CD8-positive, alpha-beta memory T cell (primary cell): ENCODE measurements at regions not wholly inside any gene's neighbourhood (a gene's known extent, or its start where the extent isn't known, plus 50 kb on each side); places are given as distances from the start of the nearest gene placed in this dataset.

Source experiments
- CTCF ChIA-PET: fragments of 350-600 bp; sonication (Branson Sonifier 250); formaldehyde crosslinking; loops from one replicate; lab custom pipeline; 2021; ENCODE audit warnings: antibody characterized with exemption; lab: Charles Lee
- POLR2A ChIA-PET: fragments of 350-600 bp; sonication (Branson Sonifier 250); formaldehyde crosslinking; loops from one replicate; lab custom pipeline; 2021; ENCODE audit warnings: antibody characterized with exemption; lab: Charles Lee
- DNase-seq, 5 donors: peaks; one replicate each; pipeline versions ENCODE4 v3.0.0 to v3.0.0-alpha.2; 2020 to 2022; ENCODE audit warnings: mixed read lengths in 1 of 5
- H3K27ac ChIP-seq: one replicate; pipeline ENCODE4 v1.7.0; 2013; ENCODE audit warnings: low read depth, mild to moderate bottlenecking, low read length, moderate library complexity
- H3K27me3 ChIP-seq: 2 replicates; pipeline ENCODE4 v1.7.0; 2013; ENCODE audit warnings: low read length, mild to moderate bottlenecking; ENCODE audit not compliant: insufficient read depth, poor library complexity, severe bottlenecking
- H3K36me3 ChIP-seq: 2 replicates; pipeline ENCODE4 v1.7.0; 2013; ENCODE audit warnings: mild to moderate bottlenecking, low read length, moderate library complexity; ENCODE audit not compliant: insufficient read depth
- H3K4me1 ChIP-seq: 2 replicates; pipeline ENCODE4 v1.7.0; 2013; ENCODE audit warnings: mild to moderate bottlenecking, low read length, moderate library complexity; ENCODE audit not compliant: insufficient read depth
- H3K4me3 ChIP-seq: 2 replicates; pipeline ENCODE4 v1.7.0; 2013; ENCODE audit warnings: mild to moderate bottlenecking, low read length
- H3K9me3 ChIP-seq: 2 replicates; pipeline ENCODE4 v1.7.0; 2013; ENCODE audit warnings: mild to moderate bottlenecking, low read length
- H3K27ac Mint-ChIP-seq, 8 donors: one replicate each; pipeline ENCODE4 v1.8.0; 2020 to 2021; ENCODE audit warnings: mixed read lengths in 8 of 8, mild to moderate bottlenecking in 6 of 8, inconsistent platforms in 3 of 8, moderate library complexity in 3 of 8
- H3K27me3 Mint-ChIP-seq, 2 donors: one replicate each; pipeline ENCODE4 v1.8.0; 2020 to 2021; ENCODE audit warnings: mixed read lengths in 2 of 2, mild to moderate bottlenecking in 1 of 2, moderate library complexity in 1 of 2
- H3K36me3 Mint-ChIP-seq, 3 donors: one replicate each; pipeline ENCODE4 v1.8.0; 2020 to 2021; ENCODE audit warnings: mixed read lengths in 3 of 3, inconsistent platforms in 1 of 3, mild to moderate bottlenecking in 1 of 3
- H3K4me1 Mint-ChIP-seq, 3 donors: one replicate each; pipeline ENCODE4 v1.8.0; 2020 to 2021; ENCODE audit warnings: mixed read lengths in 3 of 3, inconsistent platforms in 1 of 3, mild to moderate bottlenecking in 1 of 3
- H3K4me3 Mint-ChIP-seq, 7 donors: one replicate each; pipeline ENCODE4 v1.8.0; 2020 to 2021; ENCODE audit warnings: mixed read lengths in 7 of 7, mild to moderate bottlenecking in 6 of 7, moderate library complexity in 4 of 7, inconsistent platforms in 2 of 7
- H3K9me3 Mint-ChIP-seq, 5 donors: one replicate each; pipeline ENCODE4 v1.8.0; 2020 to 2022; ENCODE audit warnings: mixed read lengths in 5 of 5, mild to moderate bottlenecking in 3 of 5, moderate library complexity in 2 of 5, inconsistent platforms in 1 of 5

DNA sequence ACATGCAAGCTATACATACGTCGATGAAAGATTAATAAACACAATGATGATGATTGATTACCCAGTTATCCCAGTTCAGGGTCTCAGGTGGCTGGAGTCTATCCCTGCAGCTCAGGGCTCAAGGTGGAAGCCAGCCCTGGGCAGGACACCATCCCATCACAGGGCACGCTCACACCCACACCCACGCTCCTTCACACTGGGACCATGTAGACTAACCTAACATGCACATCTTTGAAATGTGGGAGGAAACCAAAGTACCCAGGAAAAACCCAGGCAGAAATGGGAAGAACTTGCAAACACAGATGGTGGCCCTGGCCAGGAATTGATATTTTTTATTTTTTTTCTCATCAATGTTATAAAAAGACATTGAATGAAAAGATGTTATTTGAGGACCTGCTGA lies 151.4 kb upstream of the MCTP2 start:
- DNase-seq = no peak
- Mint-ChIP-seq H3K27ac (peak overlapping the region in 1 of 8 donors; percentile 58), H3K36me3 (no peaks in the 10 kb centered on the region), H3K4me3 (no peak overlapping the region), H3K9me3 (no peaks in the 10 kb centered on the region), H3K27me3 (peaks cover 4 to 14% of the 10 kb centered on the region in 2 donors), H3K4me1 (peaks cover 0 to 12% (median 0%) of the 10 kb centered on the region in 3 donors)
- Histone ChIP-seq H3K27ac (no peak overlapping the region), H3K36me3 (no peaks in the 10 kb centered on the region), H3K9me3 (no peaks in the 10 kb centered on the region), H3K27me3 (no peaks in the 10 kb centered on the region), H3K4me3 (no peak overlapping the region), H3K4me1 (no peaks in the 10 kb centered on the region)
- ChIA-PET POLR2A (no interaction called here), CTCF (no interaction called here)

DNA sequence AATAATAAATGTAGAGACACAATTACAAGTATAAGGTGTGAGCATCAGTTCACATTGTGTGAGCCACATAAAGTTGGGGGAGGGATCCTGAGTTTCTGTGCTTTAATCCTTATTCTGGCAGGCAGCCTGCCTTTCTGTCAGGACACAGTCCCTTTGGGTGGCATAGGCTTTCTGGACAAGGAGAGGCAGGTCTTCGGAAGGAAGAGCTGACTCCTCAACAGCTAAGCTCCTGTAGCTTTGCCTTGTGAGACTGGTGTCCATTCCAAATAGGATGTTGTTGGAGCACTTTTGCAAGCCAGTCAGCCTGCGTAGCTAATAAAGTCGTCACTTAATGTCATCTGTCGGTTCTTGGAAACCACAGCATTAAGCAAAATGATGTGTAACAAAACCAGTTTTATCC lies 151.9 kb upstream of the MCTP2 start:
- H3K4me1 ChIP-seq = no peaks in the 10 kb centered on the region
- H3K4me1 Mint-ChIP-seq = peaks cover 0 to 12% (median 0%) of the 10 kb centered on the region in 3 donors
- H3K4me3 Mint-ChIP-seq = no peak overlapping the region
- ChIA-PET CTCF (no interaction called here), POLR2A (no interaction called here)
- no peaks in the 10 kb centered on the region for H3K36me3 Mint-ChIP-seq
- H3K9me3 Mint-ChIP-seq = no peaks in the 10 kb centered on the region
- H3K4me3 ChIP-seq = no peak overlapping the region
- H3K36me3 ChIP-seq = no peaks in the 10 kb centered on the region
- peaks cover 4 to 14% of the 10 kb centered on the region in 2 donors for H3K27me3 Mint-ChIP-seq
- no peaks in the 10 kb centered on the region for H3K9me3 ChIP-seq
- no peak overlapping the region for H3K27ac ChIP-seq
- DNase-seq = no peak
- H3K27me3 ChIP-seq = no peaks in the 10 kb centered on the region
- H3K27ac Mint-ChIP-seq = no peak overlapping the region

DNA sequence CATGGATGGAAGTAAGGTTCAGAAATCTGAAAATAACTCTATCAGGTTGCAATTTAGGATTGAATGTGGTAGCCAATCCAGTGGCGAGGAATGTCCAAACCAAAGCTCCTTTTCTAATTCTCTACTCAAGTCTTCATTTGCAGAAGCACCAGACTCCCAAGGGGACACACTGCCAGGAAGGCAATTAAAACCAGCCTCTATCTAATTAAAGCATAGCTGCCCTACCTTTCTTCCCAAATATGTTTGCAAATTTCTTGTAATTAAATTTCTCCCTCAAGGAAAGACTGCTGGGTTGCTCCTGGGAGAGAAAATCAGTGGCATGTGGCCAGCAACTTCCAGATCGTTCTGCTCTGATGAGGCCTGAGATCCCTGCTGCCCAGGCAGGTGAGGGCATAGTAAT lies 153.4 kb upstream of the MCTP2 start:
- H3K36me3 ChIP-seq = no peaks in the 10 kb centered on the region
- no peaks in the 10 kb centered on the region for H3K9me3 Mint-ChIP-seq
- H3K9me3 ChIP-seq = no peaks in the 10 kb centered on the region
- no peak overlapping the region for H3K27ac Mint-ChIP-seq
- no peak overlapping the region for H3K4me3 ChIP-seq
- DNase-seq = no peak
- H3K4me1 Mint-ChIP-seq = peaks cover 0 to 12% (median 0%) of the 10 kb centered on the region in 3 donors
- peaks cover 3 to 6% of the 10 kb centered on the region in 2 donors for H3K27me3 Mint-ChIP-seq
- no peaks in the 10 kb centered on the region for H3K27me3 ChIP-seq
- no peak overlapping the region for H3K4me3 Mint-ChIP-seq
- no peaks in the 10 kb centered on the region for H3K4me1 ChIP-seq
- no peak overlapping the region for H3K27ac ChIP-seq
- ChIA-PET CTCF (no interaction called here), POLR2A (no interaction called here)
- H3K36me3 Mint-ChIP-seq = no peaks in the 10 kb centered on the region

DNA sequence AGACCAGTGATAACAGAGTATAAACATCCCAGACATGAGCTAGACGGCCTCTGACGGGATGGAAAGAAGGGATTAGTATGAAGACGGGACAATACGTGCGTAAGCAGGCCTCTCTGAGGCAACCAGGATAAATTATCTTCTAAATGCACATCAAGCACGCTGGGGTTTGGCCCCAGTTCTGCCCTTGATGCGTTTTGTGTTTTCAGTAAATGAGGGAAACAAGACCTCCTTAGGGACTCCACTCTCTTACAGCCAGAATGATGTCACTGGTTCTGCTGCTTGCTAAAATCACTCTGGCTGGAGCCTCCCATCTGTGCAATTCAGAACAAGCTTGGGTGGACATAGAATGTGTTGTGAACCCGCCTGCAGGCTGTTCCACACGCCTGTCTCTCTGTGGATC lies 156.0 kb upstream of the MCTP2 start:
- H3K27me3 Mint-ChIP-seq = peaks cover 5 to 17% of the 10 kb centered on the region in 2 donors
- Histone ChIP-seq H3K4me3 (no peak overlapping the region), H3K4me1 (no peaks in the 10 kb centered on the region), H3K27ac (no peak overlapping the region), H3K9me3 (no peaks in the 10 kb centered on the region), H3K36me3 (no peaks in the 10 kb centered on the region), H3K27me3 (no peaks in the 10 kb centered on the region)
- peak overlapping the region in 1 of 8 donors; percentile 16 for H3K27ac Mint-ChIP-seq
- DNase-seq = no peak
- no peaks in the 10 kb centered on the region for H3K9me3 Mint-ChIP-seq
- ChIA-PET POLR2A (no interaction called here), CTCF (no interaction called here)
- no peak overlapping the region for H3K4me3 Mint-ChIP-seq
- H3K36me3 Mint-ChIP-seq = no peaks in the 10 kb centered on the region
- H3K4me1 Mint-ChIP-seq = peaks cover 0 to 6% (median 0%) of the 10 kb centered on the region in 3 donors

DNA sequence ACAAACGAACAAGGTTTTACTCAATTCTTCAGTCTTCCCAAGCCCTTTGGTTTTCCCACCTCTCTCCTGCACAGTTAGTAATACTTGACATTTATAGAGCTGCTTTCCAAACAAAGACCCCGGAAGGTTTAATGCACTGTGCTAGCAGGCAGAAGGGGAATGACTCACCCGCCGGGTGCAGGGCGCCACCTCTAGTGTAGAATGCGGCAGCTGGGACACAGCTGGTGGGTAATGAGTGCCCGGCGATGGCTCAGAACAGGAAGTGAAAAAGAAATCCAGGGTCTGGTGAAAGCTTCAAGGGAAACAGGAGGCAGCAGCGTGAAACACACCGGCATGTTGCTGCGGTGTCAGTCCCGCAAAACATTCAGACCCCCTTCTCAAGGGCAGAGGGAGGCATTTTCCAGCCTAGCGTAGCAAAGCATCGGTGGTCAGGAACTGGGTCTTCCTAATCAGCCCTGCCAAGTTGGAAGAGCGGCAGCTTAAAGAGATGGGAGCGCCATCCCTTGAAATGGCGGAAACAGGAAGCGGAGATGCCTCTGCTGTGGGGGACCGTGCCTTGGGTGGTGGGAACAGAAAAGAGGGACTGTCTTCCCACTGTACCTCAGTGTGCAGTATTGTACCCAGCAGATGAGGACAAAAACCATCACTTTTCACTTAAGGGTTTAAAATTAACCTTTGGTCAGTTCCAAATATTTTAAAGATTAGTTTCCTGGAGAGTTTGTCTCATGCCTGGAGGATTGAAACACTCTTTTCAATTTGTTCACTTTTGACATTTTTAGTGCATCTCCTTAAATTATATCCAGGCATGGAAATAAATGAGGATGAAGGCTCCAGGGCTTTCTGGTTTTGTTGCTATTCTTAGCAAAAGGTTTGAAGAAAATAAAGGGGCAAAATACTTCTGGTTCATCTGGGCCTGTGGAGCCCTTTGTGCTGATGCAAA lies 160.7 kb upstream of the MCTP2 start:
- ChIA-PET POLR2A (no interaction called here), CTCF (no interaction called here)
- no peak overlapping the region for H3K27ac Mint-ChIP-seq
- peaks cover 0 to 5% (median 3%) of the 10 kb centered on the region in 5 donors for H3K9me3 Mint-ChIP-seq
- no peak for DNase-seq
- H3K36me3 Mint-ChIP-seq = no peaks in the 10 kb centered on the region
- H3K4me3 Mint-ChIP-seq = no peak overlapping the region
- Histone ChIP-seq H3K4me1 (no peaks in the 10 kb centered on the region), H3K4me3 (no peak overlapping the region), H3K9me3 (no peaks in the 10 kb centered on the region), H3K27ac (no peak overlapping the region), H3K36me3 (no peaks in the 10 kb centered on the region), H3K27me3 (no peaks in the 10 kb centered on the region)
- peaks cover 6 to 23% of the 10 kb centered on the region in 2 donors for H3K27me3 Mint-ChIP-seq
- no peaks in the 10 kb centered on the region for H3K4me1 Mint-ChIP-seq

DNA sequence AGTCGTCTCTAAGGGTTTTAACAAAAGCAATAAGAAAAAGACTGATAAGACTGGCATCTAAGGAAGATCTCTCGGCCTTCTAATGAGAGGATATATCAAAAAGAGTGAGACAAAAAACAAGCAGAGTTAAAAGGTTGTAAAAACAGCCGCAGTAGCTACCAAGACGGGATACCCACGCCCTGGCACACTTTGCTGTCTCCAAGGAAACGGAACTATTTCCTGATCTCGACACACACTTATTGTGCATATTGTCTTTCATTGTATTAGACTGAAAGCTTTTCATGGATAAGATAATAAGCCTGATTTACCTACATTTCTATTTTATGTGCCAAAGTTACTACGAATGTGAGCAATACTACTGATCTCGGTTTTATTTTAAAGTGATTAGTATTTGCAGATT lies 161.5 kb upstream of the MCTP2 start:
- H3K36me3 Mint-ChIP-seq = no peaks in the 10 kb centered on the region
- H3K9me3 ChIP-seq = no peaks in the 10 kb centered on the region
- ChIA-PET POLR2A (no interaction called here), CTCF (no interaction called here)
- H3K36me3 ChIP-seq = no peaks in the 10 kb centered on the region
- no peak overlapping the region for H3K27ac ChIP-seq
- no peak overlapping the region for H3K4me3 ChIP-seq
- no peak overlapping the region for H3K27ac Mint-ChIP-seq
- DNase-seq = no peak
- H3K4me3 Mint-ChIP-seq = no peak overlapping the region
- H3K27me3 Mint-ChIP-seq = peaks cover 8 to 23% of the 10 kb centered on the region in 2 donors
- H3K27me3 ChIP-seq = no peaks in the 10 kb centered on the region
- H3K9me3 Mint-ChIP-seq = peaks cover 0 to 5% (median 3%) of the 10 kb centered on the region in 5 donors
- no peaks in the 10 kb centered on the region for H3K4me1 Mint-ChIP-seq
- H3K4me1 ChIP-seq = no peaks in the 10 kb centered on the region

DNA sequence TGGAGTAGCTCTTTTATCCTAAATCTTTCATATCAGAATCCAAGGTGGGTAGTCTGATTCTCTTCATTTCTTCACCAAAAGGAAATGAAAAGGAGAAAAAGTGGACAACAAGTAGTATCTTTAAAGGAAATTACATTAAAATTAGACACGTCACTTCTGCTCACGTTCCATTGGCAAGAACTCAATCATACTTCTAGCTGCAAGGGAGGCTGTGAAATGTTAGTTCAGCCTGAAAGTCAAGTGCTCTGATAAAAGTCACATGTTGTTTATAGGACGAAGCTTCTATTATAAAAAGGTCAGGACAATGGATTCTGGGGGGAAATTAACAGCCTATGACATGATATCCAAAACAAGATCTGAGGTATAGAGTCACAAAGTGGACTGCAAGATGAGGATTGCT lies 164.6 kb upstream of the MCTP2 start:
- Mint-ChIP-seq H3K4me1 (no peaks in the 10 kb centered on the region), H3K36me3 (peaks cover 0 to 3% (median 0%) of the 10 kb centered on the region in 3 donors), H3K9me3 (peaks cover 0 to 5% (median 3%) of the 10 kb centered on the region in 5 donors), H3K27ac (no peak overlapping the region), H3K27me3 (peaks cover 12 to 27% of the 10 kb centered on the region in 2 donors), H3K4me3 (no peak overlapping the region)
- no peaks in the 10 kb centered on the region for H3K9me3 ChIP-seq
- POLR2A ChIA-PET = no interaction called here
- no peaks in the 10 kb centered on the region for H3K27me3 ChIP-seq
- H3K4me3 ChIP-seq = no peak overlapping the region
- no peak overlapping the region for H3K27ac ChIP-seq
- H3K4me1 ChIP-seq = no peaks in the 10 kb centered on the region
- H3K36me3 ChIP-seq = no peaks in the 10 kb centered on the region
- DNase-seq = no peak
- CTCF ChIA-PET = no interaction called here

DNA sequence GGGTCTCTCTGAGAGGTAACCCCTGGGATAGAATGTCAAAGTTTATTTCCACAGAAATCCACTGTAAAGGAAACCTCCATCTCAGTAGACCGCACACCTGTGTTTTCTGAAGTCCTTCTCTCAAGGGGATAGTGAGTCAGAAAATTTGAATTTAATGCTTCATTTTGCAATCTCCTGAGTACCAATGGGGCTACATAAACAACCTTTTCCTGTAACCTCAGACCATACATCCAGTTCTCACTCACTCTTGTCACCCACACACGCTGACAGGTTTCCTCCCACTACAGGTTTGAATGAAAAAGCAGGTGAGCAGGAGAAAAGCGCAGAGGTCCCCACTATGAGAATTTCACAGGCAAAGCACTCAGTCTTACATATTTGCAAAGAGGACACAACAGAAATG lies 165.3 kb upstream of the MCTP2 start:
- Histone ChIP-seq H3K4me1 (no peaks in the 10 kb centered on the region), H3K9me3 (no peaks in the 10 kb centered on the region), H3K27me3 (no peaks in the 10 kb centered on the region), H3K36me3 (no peaks in the 10 kb centered on the region), H3K4me3 (no peak overlapping the region), H3K27ac (no peak overlapping the region)
- no peak for DNase-seq
- ChIA-PET CTCF (no interaction called here), POLR2A (no interaction called here)
- Mint-ChIP-seq H3K4me1 (no peaks in the 10 kb centered on the region), H3K4me3 (no peak overlapping the region), H3K36me3 (peaks cover 0 to 3% (median 0%) of the 10 kb centered on the region in 3 donors), H3K9me3 (peaks cover 0 to 5% (median 3%) of the 10 kb centered on the region in 5 donors), H3K27me3 (peaks cover 10 to 23% of the 10 kb centered on the region in 2 donors), H3K27ac (no peak overlapping the region)
